Gastroesophageal sphincter (tissue), 4 donors: ENCODE measurements at regions not wholly inside any gene's neighbourhood (a gene's known extent, or its start where the extent isn't known, plus 50 kb on each side); places are given as distances from the start of the nearest gene placed in this dataset.

ENCODE experiments used
- ATAC-seq: fragments of 150-250 bp; one replicate; pipeline ENCODE4 v1.9.1; 2016; ENCODE audit warnings: mild to moderate bottlenecking, moderate library complexity
- H3K27ac ChIP-seq, 4 donors: fragments of 200-600 bp; sonication (generic) in 3 of 4; 1 replicate in 3 of 4; 2 replicates in 1 of 4; pipeline ENCODE4 v1.5.1; 2016 to 2019
- H3K27me3 ChIP-seq: fragments of 200-600 bp; sonication (generic); one replicate; pipeline ENCODE4 v1.5.1; 2019
- H3K36me3 ChIP-seq, 2 donors: fragments of 200-600 bp; sonication (generic); one replicate each; pipeline ENCODE4 v1.5.1; 2019; ENCODE audit warnings: control low read depth in 1 of 2
- H3K4me1 ChIP-seq, 3 donors: fragments of 200-600 bp; sonication (generic); 1 replicate in 2 of 3; 2 replicates in 1 of 3; pipeline ENCODE4 v1.5.1; 2016 to 2019; ENCODE audit warnings: control low read depth in 2 of 3
- H3K4me3 ChIP-seq, 2 donors: fragments of 200-600 bp; sonication (generic); one replicate each; pipeline ENCODE4 v1.5.1; 2019; ENCODE audit warnings: mild to moderate bottlenecking in 1 of 2, moderate library complexity in 1 of 2
- H3K9me3 ChIP-seq, 3 donors: fragments of 200-600 bp; sonication (generic); one replicate each; pipeline ENCODE4 v1.5.1; 2017 to 2019; ENCODE audit warnings: control low read depth in 2 of 3
- CTCF ChIP-seq, 4 experiments: fragments of 200-600 bp in 2 of 4; fragments of 450-650 bp in 2 of 4; sonication (generic) in 1 of 4; IDR thresholded peaks; one replicate each; pipeline ENCODE4 v1.5.1; 2017 to 2019; ENCODE audit warnings: antibody characterized with exemption in 4 of 4, mild to moderate bottlenecking in 2 of 4, moderate library complexity in 2 of 4
- EP300 ChIP-seq: sonication (generic); formaldehyde crosslinking; IDR thresholded peaks from one replicate; pipeline ENCODE4 v1.6.1; 2017; ENCODE audit warnings: antibody characterized with exemption, mild to moderate bottlenecking
- POLR2A ChIP-seq, 2 donors: fragments of 450-650 bp; IDR thresholded peaks; one replicate each; pipeline ENCODE4 v1.6.1; 2017; ENCODE audit warnings: antibody characterized with exemption in 2 of 2, mild to moderate bottlenecking in 2 of 2, moderate library complexity in 1 of 2
- POLR2AphosphoS5 ChIP-seq: sonication (generic); formaldehyde crosslinking; IDR thresholded peaks from one replicate; pipeline ENCODE4 v1.6.1; 2017; ENCODE audit warnings: antibody characterized with exemption
- WGBS, 2 donors: methylation state at CpG; one replicate each; pipeline ENCODE4 v1.1.5; 2018; ENCODE audit warnings: low coverage in 1 of 2; 5-methylcytosine and 5-hydroxymethylcytosine counted together

GRCh38 chr22:49614966-49615965 lies 212.4 kb downstream of the BRD1 start:
- no peaks in the 10 kb centered on the region for H3K36me3 ChIP-seq
- H3K27ac ChIP-seq = no peak overlapping the region
- peaks cover 54% of the 10 kb centered on the region for H3K27me3 ChIP-seq
- H3K4me3 ChIP-seq = no peak overlapping the region
- H3K9me3 ChIP-seq = peaks cover 0 to 31% (median 0%) of the 10 kb centered on the region in 3 donors
- TF ChIP-seq CTCF (IDR thresholded peaks at IDR 0.05) = no peak
- no peak for TF ChIP-seq POLR2AphosphoS5
- TF ChIP-seq POLR2A (IDR thresholded peaks at IDR 0.05) = no peak
- no peak for TF ChIP-seq EP300
- no peaks in the 10 kb centered on the region for H3K4me1 ChIP-seq
- WGBS, 2 donors = 96 to 100% methylated on average over 1 to 10 of the region's 77 CpGs
- no peak for ATAC-seq

- Histone ChIP-seq H3K36me3 (no peaks in the 10 kb centered on the region), H3K4me3 (no peak overlapping the region), H3K4me1 (no peaks in the 10 kb centered on the region), H3K27ac (no peak overlapping the region), H3K9me3 (peaks cover 0 to 31% (median 0%) of the 10 kb centered on the region in 3 donors), H3K27me3 (peaks cover 48% of the 10 kb centered on the region)
- TF ChIP-seq POLR2AphosphoS5 (no peak), EP300 (no peak), CTCF (IDR thresholded peaks at IDR 0.05) (no peak), POLR2A (IDR thresholded peaks at IDR 0.05) (no peak)
- 75 to 80% methylated on average over 8 to 16 of the region's 18 CpGs for WGBS, 2 donors
- ATAC-seq = no peak
These were observed 214.0 kb downstream of the BRD1 start for GRCh38 chr22:49613511-49614270.

GRCh38 chr22:49613108-49613507 lies 214.6 kb downstream of the BRD1 start:
- ATAC-seq = no peak
- TF ChIP-seq POLR2A (IDR thresholded peaks at IDR 0.05) = no peak
- no peak for TF ChIP-seq POLR2AphosphoS5
- TF ChIP-seq EP300 = no peak
- no peak for TF ChIP-seq CTCF (IDR thresholded peaks at IDR 0.05)
- H3K4me3 ChIP-seq = no peak overlapping the region
- H3K27me3 ChIP-seq = peaks cover 44% of the 10 kb centered on the region
- no peaks in the 10 kb centered on the region for H3K4me1 ChIP-seq
- H3K9me3 ChIP-seq = peaks cover 0 to 31% (median 0%) of the 10 kb centered on the region in 3 donors
- H3K36me3 ChIP-seq = no peaks in the 10 kb centered on the region
- WGBS, 2 donors = 86 to 100% methylated on average over 2 to 5 of the region's 5 CpGs
- H3K27ac ChIP-seq = no peak overlapping the region

- WGBS, 2 donors = 82 to 93% methylated on average over 3 to 6 of the region's 24 CpGs
- Histone ChIP-seq H3K4me1 (no peaks in the 10 kb centered on the region), H3K9me3 (peaks cover 0 to 50% (median 0%) of the 10 kb centered on the region in 3 donors), H3K4me3 (no peak overlapping the region), H3K36me3 (no peaks in the 10 kb centered on the region), H3K27me3 (peaks cover 27% of the 10 kb centered on the region), H3K27ac (no peak overlapping the region)
- TF ChIP-seq POLR2AphosphoS5 (no peak), EP300 (no peak), POLR2A (IDR thresholded peaks at IDR 0.05) (no peak), CTCF (IDR thresholded peaks at IDR 0.05) (no peak)
- ATAC-seq = no peak
These were observed 218.3 kb downstream of the BRD1 start for GRCh38 chr22:49609207-49609876.
